NCI-H1417 treated with DMSO at 0.1 percent for 48 hours (cell line): ENCODE measurements at regions not wholly inside any gene's neighbourhood (a gene's known extent, or its start where the extent isn't known, plus 50 kb on each side); places are given as distances from the start of the nearest gene placed in this dataset.
A peak's percentile ranks its signal among the peaks of the same experiment; 100 is the strongest.

Experiments
- DNase-seq: peaks from one replicate; lab custom pipeline; 2025; lab: John Stamatoyannopoulos, UW

DNA sequence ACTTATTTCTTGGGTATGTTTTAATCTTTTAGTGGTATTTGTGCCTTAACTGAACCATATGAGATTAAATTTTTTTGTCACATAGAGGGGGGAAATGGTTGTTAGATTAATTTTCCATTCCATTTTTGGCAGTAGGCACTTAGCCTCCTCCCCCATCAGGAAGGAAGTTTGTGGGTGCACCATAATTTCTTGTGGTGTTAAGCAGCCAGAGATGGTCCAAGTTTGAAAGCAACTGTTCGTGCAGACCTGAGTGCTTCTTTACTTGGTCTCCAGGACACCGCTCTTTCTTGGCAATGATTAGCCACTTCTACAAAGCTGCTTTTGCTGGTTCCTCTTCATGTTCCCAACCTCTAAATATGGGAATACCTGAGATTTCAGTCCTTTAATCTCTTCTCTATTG is 92.7 kb upstream of the RPL34 start:
- no peak for DNase-seq

DNA sequence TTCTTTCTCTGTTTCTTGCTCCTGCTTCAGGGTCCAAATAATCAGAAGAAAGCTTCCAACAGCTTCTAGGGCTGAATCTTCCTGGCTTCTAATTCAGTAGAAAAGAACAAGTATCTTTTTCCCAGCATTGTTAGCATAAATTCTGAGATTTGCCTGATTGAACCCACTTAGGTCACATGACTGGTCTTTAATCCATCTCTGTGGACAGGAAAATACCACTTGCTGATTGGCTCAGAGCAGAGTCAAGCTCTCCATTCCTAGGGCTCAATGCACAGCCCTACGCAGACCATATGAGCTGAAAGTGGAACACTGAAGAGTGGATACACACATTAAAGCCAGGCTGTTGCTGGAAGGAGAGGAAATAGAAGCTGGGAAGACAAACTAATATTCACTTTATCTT is 99.6 kb upstream of the RPL34 start:
- no peak for DNase-seq

- no peak for DNase-seq
Measured at GRCh38 chr4:108519911-108520601, 100.3 kb upstream of the RPL34 start.

GRCh38 chr4:108519208-108519833 is 101.1 kb upstream of the RPL34 start:
- no peak for DNase-seq

DNA sequence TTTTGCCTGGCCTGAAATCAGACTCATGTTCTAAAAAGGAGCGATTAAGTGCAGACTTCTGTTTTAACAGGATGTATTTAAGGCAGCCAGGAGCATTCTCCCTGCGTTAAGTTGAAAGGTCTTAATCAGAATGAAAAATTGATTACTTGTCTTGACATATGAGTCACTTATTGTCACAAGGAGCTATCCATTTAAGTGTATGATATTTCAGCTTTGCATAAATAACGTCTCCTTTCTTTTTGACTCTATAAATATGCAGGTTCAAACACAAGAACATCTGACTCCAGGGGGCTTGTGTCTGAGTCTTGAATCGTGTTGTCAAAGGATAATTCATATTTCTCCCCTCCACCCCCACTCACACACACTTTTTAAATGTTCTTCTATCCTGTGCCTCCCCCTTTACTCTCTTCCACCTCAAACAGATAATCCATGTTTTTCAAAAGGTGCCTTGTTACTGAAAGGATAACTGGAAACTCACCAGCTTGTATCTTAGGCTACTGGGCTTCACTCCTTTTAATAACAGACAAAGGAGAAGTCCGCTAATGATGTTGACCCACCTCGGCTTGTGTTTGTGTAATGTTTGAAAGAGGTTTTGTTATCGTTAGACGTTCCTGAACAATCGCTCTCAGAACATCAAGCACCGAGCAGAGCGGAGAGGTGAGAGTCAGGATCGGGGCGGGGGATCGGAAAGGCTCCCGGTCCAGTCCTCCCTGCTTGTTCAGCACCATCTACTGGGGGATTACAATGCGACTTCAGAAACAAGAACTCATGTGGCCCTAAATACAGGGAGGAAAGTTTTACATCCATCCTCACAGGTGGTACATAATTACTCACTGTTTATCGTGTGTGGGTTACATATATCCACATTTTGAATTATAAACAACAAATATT is 107.5 kb upstream of the RPL34 start:
- peak; percentile 38 for DNase-seq

DNA sequence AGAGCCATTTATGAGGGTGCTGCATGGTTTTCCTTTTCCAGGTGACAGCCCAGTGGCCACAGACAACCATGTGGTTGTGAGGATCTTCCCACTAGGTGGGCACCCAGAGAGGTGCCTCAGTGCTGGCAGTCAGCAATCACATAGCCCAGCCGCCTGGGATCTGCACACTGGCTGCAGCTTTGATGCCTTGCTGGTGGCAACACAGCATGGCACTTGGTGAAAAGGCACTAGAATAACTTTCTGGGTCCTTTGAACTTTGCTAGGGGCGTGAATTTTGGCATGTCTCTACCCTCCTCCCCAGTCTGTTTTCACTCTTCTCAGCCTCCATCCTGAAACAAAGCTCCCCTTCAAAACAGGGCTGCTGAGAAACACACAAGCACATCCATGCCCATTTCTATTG is 108.8 kb upstream of the RPL34 start:
- DNase-seq = no peak

DNA sequence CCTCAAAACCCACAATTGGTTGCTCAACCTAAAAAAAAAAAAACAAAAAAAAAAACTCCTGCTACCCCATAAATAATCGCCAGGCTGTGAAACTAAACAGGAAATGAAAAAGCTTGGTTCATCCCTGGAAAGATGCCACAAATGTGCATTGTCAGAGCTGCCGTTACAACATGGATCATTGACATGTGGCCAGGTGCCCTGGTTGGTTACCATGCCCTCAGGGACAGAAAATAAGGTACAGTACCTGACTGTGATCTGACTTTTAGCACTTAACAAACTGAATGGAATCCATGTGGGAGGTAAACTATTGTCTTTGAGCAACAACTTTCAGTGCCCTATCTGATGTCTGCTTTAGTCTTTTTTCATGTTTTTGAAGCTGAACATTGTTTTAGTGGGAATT is 118.0 kb upstream of the RPL34 start:
- DNase-seq = no peak

- no peak for DNase-seq
Measured at GRCh38 chr4:108498925-108499324, 121.5 kb upstream of the RPL34 start.

DNA sequence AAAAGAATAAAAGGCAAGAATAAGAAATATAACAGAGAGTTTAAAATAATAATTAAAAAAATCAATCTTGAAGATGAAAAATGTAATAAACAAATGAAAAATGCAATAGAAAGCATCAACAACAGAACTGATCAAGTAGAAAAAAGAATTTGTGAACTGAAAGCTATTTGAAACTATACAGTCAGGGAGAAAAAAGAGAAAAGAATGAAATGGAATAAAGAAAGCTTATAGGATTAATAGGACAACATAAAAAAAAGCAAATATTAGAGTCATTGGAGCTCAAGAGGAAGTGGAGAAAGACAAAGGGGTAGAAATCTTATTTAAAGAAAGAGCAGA is 126.8 kb upstream of the RPL34 start:
- DNase-seq = no peak

DNA sequence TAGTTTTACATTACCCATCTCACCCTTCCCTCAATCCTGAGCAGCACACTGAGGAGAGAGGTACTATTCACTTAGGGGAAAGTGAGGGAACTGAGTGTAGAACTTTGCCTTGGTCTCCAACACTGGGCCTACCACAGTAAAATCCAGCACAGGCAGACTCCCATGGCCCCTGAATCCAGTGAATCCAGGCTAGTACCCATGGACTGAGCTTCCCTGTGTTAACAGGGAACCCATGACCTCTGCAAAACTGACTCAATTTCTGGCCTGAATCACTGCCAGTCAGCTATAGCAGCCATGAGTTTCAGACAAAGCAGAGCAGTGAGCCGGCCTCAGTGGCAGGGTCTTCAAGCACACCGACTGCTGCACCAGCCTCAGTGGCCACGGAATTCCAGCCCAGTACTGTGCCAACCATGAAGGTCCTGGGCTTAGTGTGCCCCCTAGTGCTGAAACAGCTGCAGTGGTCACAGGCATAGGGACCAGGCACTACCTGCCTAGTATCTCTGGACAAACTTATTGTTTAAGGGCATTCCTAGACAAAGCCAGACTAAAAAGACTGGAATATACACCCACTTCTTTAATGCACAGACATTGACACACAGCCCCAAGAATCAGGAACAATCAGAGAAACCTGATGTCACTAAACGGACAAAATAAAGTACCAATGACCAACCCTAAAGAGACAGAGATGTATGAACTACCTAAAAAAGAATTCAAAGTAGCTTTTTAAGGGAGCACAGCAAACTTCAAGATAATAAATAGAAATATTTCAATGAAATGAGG is 127.4 kb upstream of the RPL34 start:
- DNase-seq = no peak

- DNase-seq = no peak
Measured at GRCh38 chr4:108488865-108489264, 131.5 kb upstream of the RPL34 start.

- DNase-seq = no peak
Measured at GRCh38 chr4:108486046-108486445, 134.3 kb upstream of the RPL34 start.

DNA sequence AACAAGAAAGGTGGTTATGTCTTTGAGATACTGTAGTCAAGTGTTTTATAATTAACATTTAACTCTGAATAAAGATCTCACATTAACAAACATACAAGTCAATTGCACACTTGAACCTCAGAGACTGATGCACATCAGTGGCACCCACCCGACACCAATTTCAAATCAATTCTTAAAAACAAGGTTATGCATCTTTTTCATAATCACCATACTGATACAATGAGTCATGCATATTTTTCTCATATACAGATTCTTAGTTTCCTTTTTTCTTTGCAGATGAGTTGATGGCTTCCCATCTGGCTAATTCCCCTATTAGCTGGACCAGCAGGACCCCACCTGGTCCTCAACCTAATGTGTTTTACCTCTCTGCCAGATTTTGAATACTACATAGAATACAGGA is 136.2 kb upstream of the RPL34 start:
- no peak for DNase-seq

DNA sequence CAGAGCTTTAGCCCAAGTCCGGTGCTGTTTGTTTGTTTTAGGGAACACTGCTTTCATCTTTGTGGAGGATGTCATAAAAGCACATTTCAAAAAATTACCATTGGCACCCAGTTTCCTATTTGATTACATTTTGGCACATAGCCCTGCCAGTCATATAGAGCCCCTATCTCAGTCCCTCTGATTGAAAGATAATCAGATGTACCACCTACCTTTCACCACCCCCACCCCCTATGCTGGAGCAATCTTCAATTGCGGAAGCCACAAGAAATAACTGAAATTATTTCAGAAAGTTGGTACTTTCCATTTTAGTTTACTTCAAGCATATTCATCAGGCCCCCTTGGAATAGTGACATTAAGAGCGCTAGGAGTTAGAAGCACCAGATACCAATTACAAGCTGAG is 136.7 kb upstream of the RPL34 start:
- DNase-seq = no peak

- no peak for DNase-seq
Measured at GRCh38 chr4:108483079-108483478, 137.3 kb upstream of the RPL34 start.

DNA sequence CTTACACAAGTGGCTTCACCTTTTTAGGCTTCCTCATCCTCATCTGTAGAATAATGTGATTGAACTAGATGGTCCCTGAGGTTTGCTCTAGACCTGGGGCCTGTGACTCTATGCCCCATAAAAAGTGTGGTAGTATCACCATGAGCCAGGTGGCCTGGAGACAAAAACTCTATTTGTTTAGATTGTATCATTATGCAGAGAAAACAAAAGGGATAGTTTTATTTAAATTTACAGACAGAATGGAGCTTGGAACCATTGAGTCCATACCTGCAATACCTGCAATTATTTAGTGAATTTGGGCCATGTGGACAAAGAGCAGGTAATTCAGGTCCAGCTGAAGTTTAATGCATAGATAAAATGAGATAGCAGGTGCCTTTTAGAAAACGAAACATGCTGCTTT is 139.5 kb upstream of the RPL34 start:
- DNase-seq = no peak

- DNase-seq = no peak
Measured at GRCh38 chr4:108477527-108478108, 142.8 kb upstream of the RPL34 start.

DNA sequence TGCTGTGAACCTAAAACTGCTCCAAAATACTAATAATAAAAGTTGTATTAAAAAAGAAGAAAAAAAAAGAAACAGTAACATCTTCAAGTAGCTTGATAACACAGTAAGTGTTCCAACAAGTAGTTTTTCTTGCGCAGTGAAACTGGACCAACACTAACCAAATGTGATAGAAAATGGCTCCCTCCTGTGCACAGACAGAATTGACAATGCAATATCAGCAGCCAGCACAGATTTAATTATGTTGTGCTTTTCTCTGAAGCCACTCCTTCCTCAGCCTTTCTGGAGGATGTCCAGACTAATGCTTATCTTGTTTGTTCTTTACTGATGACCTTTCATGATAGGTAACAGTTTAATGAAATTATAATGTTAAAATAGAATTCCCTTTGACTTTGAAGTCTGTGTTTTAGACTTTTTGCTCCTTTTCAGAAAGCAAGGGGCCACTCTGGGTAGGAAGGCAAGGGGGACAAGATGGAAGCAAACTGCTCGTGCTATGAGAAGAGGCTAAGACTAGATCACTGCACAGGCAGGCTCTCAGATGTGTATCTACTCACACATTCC is 147.1 kb upstream of the RPL34 start:
- no peak for DNase-seq

DNA sequence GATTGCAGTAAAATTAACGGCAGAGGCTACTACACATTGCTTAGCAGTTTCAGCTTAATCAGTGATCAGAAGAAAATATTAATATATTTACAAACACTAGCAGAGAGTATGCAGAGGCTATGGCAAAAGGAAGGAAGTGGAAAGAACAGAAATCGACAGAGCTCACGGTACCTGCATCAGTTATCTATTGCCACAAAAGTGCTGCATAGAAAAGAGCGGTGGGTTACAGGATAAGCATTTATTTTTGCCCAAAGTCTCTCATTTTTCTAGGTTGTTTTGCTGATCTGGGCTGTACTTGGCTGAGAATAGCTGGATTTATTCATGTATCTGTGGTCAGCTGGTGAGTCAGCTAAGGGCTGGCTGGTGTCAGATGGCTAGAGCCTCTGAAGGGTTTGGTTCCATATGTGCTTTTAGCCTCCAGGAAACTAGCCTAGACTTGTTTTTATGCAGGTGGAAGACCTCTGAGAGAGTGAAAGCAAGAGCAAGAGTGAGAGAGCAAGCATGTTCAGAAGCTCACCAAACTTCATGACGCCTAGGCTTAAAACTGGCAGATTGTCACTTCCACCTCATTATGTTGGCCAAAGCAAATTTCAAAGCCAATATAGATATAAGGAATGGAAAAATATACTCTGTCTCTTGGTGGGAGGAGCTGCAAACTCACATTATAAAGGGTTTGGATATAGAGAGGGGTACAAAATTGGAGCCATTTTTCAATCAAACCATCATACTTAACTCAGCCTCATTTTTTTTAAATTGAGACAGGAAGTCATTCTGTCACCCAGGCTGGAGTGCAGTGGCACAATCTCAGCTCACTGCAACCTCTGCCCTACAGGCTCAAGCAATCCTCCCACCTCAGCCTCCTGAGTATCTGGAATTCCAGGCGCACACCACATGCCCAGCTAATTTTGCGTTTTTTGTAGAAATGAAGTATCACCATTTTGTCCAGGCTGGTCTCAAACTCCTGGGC is 153.2 kb upstream of the RPL34 start:
- no peak for DNase-seq

GRCh38 chr4:108465886-108466500 is 154.4 kb upstream of the RPL34 start:
- no peak for DNase-seq
